ENCODE measurements at regions not wholly inside any gene's neighbourhood (a gene's known extent, or its start where the extent isn't known, plus 50 kb on each side); places are given as distances from the start of the nearest gene placed in this dataset.
"Not testable (repeated sequence)": the region's sequence is repeated elsewhere in the genome, so short reads cannot be mapped to it uniquely, and the experiment has no call there.

GRCh38 chr7:145797507-145797906, 319.1 kb upstream of the CNTNAP2 start:
- FAIRE-seq (no peak), DNase-seq (no peak)
- no peak overlapping the region for H3K4me3 ChIP-seq (ENCODE audit: low read depth in 1 of 3, low read length in 3 of 3)
- H3K36me3 ChIP-seq (ENCODE audit: control insufficient read depth in 3 of 3, insufficient read depth in 2 of 3, low read depth in 1 of 3, low read length in 3 of 3): no peaks in the 10 kb centered on the region
- H3K27ac ChIP-seq (ENCODE audit: low read depth in 1 of 3, low read length in 2 of 3): no peak overlapping the region
- WGBS, 3 donors: 47 to 62% (median 56%) methylated on average over 2 of the region's 2 CpGs
- no peaks in the 10 kb centered on the region for H3K4me1 ChIP-seq (ENCODE audit: control insufficient read depth in 3 of 3, insufficient read depth in 2 of 3, low read depth in 1 of 3, low read length in 2 of 3)
- H3K9me3 ChIP-seq (ENCODE audit: control insufficient read depth in 2 of 2, insufficient read depth in 1 of 2, low read depth in 1 of 2, low read length in 1 of 2): no peaks in the 10 kb centered on the region
- no peaks in the 10 kb centered on the region for H3K27me3 ChIP-seq (ENCODE audit: control insufficient read depth in 3 of 3, insufficient read depth in 3 of 3, low read length in 3 of 3)

DNA sequence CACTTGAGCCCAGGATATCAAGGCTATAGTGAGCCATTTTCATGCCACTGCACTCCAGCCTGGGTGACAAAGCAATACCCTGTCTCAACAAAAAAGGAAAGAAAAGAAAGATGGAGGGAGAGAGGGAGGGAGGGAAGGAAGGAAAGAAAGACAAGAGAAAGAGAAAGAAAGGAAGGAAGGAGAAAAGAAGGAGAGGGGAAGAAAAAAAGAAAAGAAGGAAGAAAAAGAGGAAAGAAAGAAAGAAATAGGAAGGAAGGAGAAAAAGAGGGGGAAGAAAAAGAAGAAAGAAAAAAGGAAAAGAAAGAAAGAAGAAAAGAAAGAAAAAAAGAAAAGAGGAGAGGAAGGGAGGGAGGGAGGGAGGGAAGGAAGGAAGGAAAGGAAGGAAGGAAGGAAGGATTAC, 321.5 kb upstream of the CNTNAP2 start:
- Histone ChIP-seq H3K4me3 (ENCODE audit: low read depth in 1 of 3, low read length in 3 of 3) (no peak overlapping the region), H3K4me1 (ENCODE audit: control insufficient read depth in 3 of 3, insufficient read depth in 2 of 3, low read depth in 1 of 3, low read length in 2 of 3) (no peaks in the 10 kb centered on the region), H3K27me3 (ENCODE audit: control insufficient read depth in 3 of 3, insufficient read depth in 3 of 3, low read length in 3 of 3) (no peaks in the 10 kb centered on the region), H3K36me3 (ENCODE audit: control insufficient read depth in 3 of 3, insufficient read depth in 2 of 3, low read depth in 1 of 3, low read length in 3 of 3) (no peaks in the 10 kb centered on the region), H3K9me3 (ENCODE audit: control insufficient read depth in 2 of 2, insufficient read depth in 1 of 2, low read depth in 1 of 2, low read length in 1 of 2) (peaks cover 0 to 6% of the 10 kb centered on the region in 2 donors), H3K27ac (ENCODE audit: low read depth in 1 of 3, low read length in 2 of 3) (no peak overlapping the region)
- DNase-seq: no peak
- no peak for FAIRE-seq

DNA sequence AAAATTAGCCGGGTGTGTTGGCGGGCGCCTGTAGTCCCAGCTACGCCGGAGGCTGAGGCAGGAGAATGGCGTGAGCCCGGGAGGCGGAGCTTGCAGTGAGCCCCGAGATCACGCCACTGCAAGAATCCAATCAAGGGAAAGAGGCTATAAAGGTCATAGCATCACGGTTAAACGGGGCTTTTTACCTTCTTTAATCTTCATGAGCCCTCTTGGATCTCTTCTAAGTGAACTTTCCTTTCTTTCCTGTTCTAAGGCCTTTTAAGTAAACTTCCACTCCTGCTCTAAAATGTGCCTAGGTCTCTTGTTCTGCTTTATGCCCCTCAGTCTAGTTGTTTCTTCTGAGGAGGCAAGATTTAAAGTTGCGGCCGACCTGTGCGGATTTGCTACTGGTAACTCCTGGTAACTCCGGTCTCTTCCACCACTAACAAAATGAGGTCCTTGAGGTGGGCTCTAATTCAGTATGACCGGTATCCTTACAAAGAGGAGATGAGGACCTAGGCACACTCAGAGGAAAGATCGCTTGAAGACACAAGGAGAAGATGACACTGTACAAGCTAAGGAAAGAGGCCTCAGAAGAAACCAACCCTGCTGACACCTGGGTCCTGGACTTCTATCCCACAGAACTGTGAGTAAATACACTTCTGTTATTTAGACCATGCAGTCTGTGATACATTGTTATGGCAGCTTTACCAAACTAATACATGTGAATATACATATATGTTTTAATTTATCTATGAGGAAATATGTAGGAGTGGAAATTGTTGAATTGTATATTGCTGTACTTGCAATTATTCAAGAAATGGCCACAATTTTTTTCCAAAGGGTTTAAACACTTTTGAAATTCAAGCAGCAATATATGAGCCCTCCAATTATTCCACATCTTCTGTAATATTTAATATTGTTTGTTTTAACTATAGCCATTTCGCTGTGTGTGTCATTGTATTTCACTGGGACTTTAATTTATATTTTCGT, 331.5 kb upstream of the CNTNAP2 start:
- peaks cover 0 to 4% of the 10 kb centered on the region in 2 donors for H3K9me3 ChIP-seq (ENCODE audit: control insufficient read depth in 2 of 2, insufficient read depth in 1 of 2, low read depth in 1 of 2, low read length in 1 of 2)
- H3K4me1 ChIP-seq (ENCODE audit: control insufficient read depth in 3 of 3, insufficient read depth in 2 of 3, low read depth in 1 of 3, low read length in 2 of 3): no peaks in the 10 kb centered on the region
- DNase-seq: no peak
- no peak overlapping the region for H3K27ac ChIP-seq (ENCODE audit: low read depth in 1 of 3, low read length in 2 of 3)
- no peaks in the 10 kb centered on the region for H3K27me3 ChIP-seq (ENCODE audit: control insufficient read depth in 3 of 3, insufficient read depth in 3 of 3, low read length in 3 of 3)
- H3K36me3 ChIP-seq (ENCODE audit: control insufficient read depth in 3 of 3, insufficient read depth in 2 of 3, low read depth in 1 of 3, low read length in 3 of 3): no peaks in the 10 kb centered on the region
- 90 to 92% (median 92%) methylated on average over 20 of the region's 20 CpGs for WGBS, 3 donors
- FAIRE-seq: no peak
- H3K4me3 ChIP-seq (ENCODE audit: low read depth in 1 of 3, low read length in 3 of 3): no peak overlapping the region

- not testable (repeated sequence) for H3K4me3 ChIP-seq (ENCODE audit: low read depth in 1 of 3, low read length in 3 of 3); DNase-seq; H3K36me3 ChIP-seq (ENCODE audit: control insufficient read depth in 3 of 3, insufficient read depth in 2 of 3, low read depth in 1 of 3, low read length in 3 of 3); H3K9me3 ChIP-seq (ENCODE audit: control insufficient read depth in 2 of 2, insufficient read depth in 1 of 2, low read depth in 1 of 2, low read length in 1 of 2); H3K27me3 ChIP-seq (ENCODE audit: control insufficient read depth in 3 of 3, insufficient read depth in 3 of 3, low read length in 3 of 3); H3K4me1 ChIP-seq (ENCODE audit: control insufficient read depth in 3 of 3, insufficient read depth in 2 of 3, low read depth in 1 of 3, low read length in 2 of 3); H3K27ac ChIP-seq (ENCODE audit: low read depth in 1 of 3, low read length in 2 of 3)
- 50 to 71% (median 53%) methylated on average over 2 of the region's 2 CpGs for WGBS, 3 donors
- FAIRE-seq: peak; percentile 36
Measured at GRCh38 chr7:145781388-145781787, 335.2 kb upstream of the CNTNAP2 start.

DNA sequence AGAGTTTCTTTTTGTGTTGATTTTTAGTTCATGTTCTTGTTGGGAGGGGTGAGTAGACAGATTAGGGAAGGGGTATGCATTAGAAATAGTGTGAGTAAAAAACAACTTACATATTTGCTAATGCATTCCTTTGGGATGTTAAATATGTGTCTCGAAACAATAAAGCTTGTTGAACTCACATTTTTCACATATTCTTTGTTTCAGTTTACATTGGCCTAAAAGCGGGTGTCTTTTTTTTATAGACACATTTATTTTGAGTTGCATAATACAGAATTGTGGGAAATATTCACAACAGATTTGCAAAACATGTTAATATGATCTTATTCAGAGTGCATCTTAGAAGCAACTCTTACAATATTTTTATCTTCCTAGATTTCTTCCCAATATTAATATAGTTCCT, 337.5 kb upstream of the CNTNAP2 start:
- DNase-seq: no peak
- Histone ChIP-seq H3K4me1 (ENCODE audit: control insufficient read depth in 3 of 3, insufficient read depth in 2 of 3, low read depth in 1 of 3, low read length in 2 of 3) (no peaks in the 10 kb centered on the region), H3K27ac (ENCODE audit: low read depth in 1 of 3, low read length in 2 of 3) (no peak overlapping the region), H3K27me3 (ENCODE audit: control insufficient read depth in 3 of 3, insufficient read depth in 3 of 3, low read length in 3 of 3) (no peaks in the 10 kb centered on the region), H3K36me3 (ENCODE audit: control insufficient read depth in 3 of 3, insufficient read depth in 2 of 3, low read depth in 1 of 3, low read length in 3 of 3) (no peaks in the 10 kb centered on the region), H3K4me3 (ENCODE audit: low read depth in 1 of 3, low read length in 3 of 3) (no peak overlapping the region), H3K9me3 (ENCODE audit: control insufficient read depth in 2 of 2, insufficient read depth in 1 of 2, low read depth in 1 of 2, low read length in 1 of 2) (peaks cover 0 to under 1% of the 10 kb centered on the region in 2 donors)
- FAIRE-seq: no peak
- 62 to 73% (median 65%) methylated on average over 2 of the region's 2 CpGs for WGBS, 3 donors

DNA sequence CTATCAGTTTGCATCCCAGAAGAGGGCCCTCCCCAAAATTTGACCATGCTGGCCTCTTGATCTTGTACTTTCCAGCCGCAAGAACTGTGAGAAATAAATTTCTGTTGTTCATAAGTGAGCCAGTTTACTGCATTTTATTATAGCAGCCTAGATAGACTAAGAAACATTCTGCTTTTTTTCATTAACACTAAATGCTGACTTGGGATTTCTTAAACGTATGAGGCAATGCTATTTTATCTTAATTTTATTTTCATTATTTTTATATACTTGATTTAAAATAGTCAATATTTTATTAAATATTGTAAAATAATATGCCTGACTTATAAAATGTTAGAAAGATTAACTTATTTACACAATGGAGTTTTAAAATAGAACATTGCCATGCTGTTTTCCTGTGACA, 341.8 kb upstream of the CNTNAP2 start:
- Histone ChIP-seq H3K36me3 (ENCODE audit: control insufficient read depth in 3 of 3, insufficient read depth in 2 of 3, low read depth in 1 of 3, low read length in 3 of 3) (no peaks in the 10 kb centered on the region), H3K27me3 (ENCODE audit: control insufficient read depth in 3 of 3, insufficient read depth in 3 of 3, low read length in 3 of 3) (no peaks in the 10 kb centered on the region), H3K9me3 (ENCODE audit: control insufficient read depth in 2 of 2, insufficient read depth in 1 of 2, low read depth in 1 of 2, low read length in 1 of 2) (no peaks in the 10 kb centered on the region), H3K4me3 (ENCODE audit: low read depth in 1 of 3, low read length in 3 of 3) (no peak overlapping the region), H3K4me1 (ENCODE audit: control insufficient read depth in 3 of 3, insufficient read depth in 2 of 3, low read depth in 1 of 3, low read length in 2 of 3) (no peaks in the 10 kb centered on the region), H3K27ac (ENCODE audit: low read depth in 1 of 3, low read length in 2 of 3) (no peak overlapping the region)
- WGBS, 3 donors: 72 to 81% (median 76%) methylated on average over 2 of the region's 2 CpGs
- FAIRE-seq (no peak), DNase-seq (no peak)

DNA sequence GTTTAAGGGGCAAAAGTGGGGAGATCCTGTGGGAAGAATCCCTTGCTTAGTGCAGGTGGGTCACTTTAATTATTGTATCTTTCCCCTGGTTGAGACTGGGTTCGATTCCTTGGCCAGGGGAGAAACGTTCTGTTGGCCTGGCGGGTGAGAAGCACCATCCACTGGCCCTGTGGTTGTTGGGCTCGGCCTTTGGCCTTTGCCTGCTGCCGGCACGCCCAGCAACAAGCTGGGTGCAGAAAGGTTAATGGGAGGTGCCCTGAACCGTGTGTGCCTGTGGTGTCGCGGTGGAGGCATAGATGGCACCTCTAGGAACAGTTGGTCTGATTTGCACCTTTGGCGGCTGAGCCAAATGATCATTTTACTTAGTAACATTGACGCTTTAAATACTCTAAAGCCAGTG, 363.6 kb upstream of the CNTNAP2 start:
- WGBS, 3 donors: 82 to 91% (median 87%) methylated on average over 11 of the region's 11 CpGs
- no peak for FAIRE-seq

GRCh38 chr7:145737617-145738016, 379.0 kb upstream of the CNTNAP2 start:
- H3K27ac ChIP-seq (ENCODE audit: low read depth in 1 of 3, low read length in 2 of 3): no peak overlapping the region
- no peaks in the 10 kb centered on the region for H3K4me1 ChIP-seq (ENCODE audit: control insufficient read depth in 3 of 3, insufficient read depth in 2 of 3, low read depth in 1 of 3, low read length in 2 of 3)
- H3K9me3 ChIP-seq (ENCODE audit: control insufficient read depth in 2 of 2, insufficient read depth in 1 of 2, low read depth in 1 of 2, low read length in 1 of 2): no peaks in the 10 kb centered on the region
- DNase-seq (no peak), FAIRE-seq (no peak)
- H3K4me3 ChIP-seq (ENCODE audit: low read depth in 1 of 3, low read length in 3 of 3): no peak overlapping the region
- WGBS, 3 donors: 64 to 80% (median 65%) methylated on average over 2 of the region's 2 CpGs
- no peaks in the 10 kb centered on the region for H3K27me3 ChIP-seq (ENCODE audit: control insufficient read depth in 3 of 3, insufficient read depth in 3 of 3, low read length in 3 of 3)
- no peaks in the 10 kb centered on the region for H3K36me3 ChIP-seq (ENCODE audit: control insufficient read depth in 3 of 3, insufficient read depth in 2 of 3, low read depth in 1 of 3, low read length in 3 of 3)

More for the DNA sequence above, 363.6 kb upstream of the CNTNAP2 start:
- no peak overlapping the region for H3K4me3 ChIP-seq (ENCODE audit: low read depth in 1 of 3, low read length in 3 of 3)
- H3K9me3 ChIP-seq (ENCODE audit: control insufficient read depth in 2 of 2, insufficient read depth in 1 of 2, low read depth in 1 of 2, low read length in 1 of 2): peaks cover 3 to 26% of the 10 kb centered on the region in 2 donors
- H3K4me1 ChIP-seq (ENCODE audit: control insufficient read depth in 3 of 3, insufficient read depth in 2 of 3, low read depth in 1 of 3, low read length in 2 of 3): no peaks in the 10 kb centered on the region
- no peak for DNase-seq
- no peak overlapping the region for H3K27ac ChIP-seq (ENCODE audit: low read depth in 1 of 3, low read length in 2 of 3)
- no peaks in the 10 kb centered on the region for H3K27me3 ChIP-seq (ENCODE audit: control insufficient read depth in 3 of 3, insufficient read depth in 3 of 3, low read length in 3 of 3)
- H3K36me3 ChIP-seq (ENCODE audit: control insufficient read depth in 3 of 3, insufficient read depth in 2 of 3, low read depth in 1 of 3, low read length in 3 of 3): no peaks in the 10 kb centered on the region

DNA sequence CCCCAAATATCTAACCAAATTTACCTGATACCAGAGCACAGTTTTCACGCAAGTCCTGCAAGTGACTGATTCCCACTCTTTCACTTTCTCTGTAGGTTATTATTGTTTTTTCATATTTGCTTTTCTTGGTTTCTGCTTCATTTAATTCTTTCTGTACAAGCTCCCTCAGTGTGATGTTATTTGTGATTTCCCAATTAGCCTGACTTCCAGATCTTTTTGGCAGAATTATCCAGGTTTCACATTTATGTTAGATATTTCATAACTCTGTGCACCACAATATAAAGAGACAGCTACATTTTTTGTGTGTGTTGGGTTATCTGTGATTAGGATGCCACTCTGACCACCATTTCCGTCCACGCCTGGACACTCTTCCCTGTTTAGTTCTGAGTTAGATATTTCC, 381.5 kb upstream of the CNTNAP2 start:
- H3K4me1 ChIP-seq (ENCODE audit: control insufficient read depth in 3 of 3, insufficient read depth in 2 of 3, low read depth in 1 of 3, low read length in 2 of 3): no peaks in the 10 kb centered on the region

More for the DNA sequence above, 381.5 kb upstream of the CNTNAP2 start:
- FAIRE-seq: no peak
- no peaks in the 10 kb centered on the region for H3K36me3 ChIP-seq (ENCODE audit: control insufficient read depth in 3 of 3, insufficient read depth in 2 of 3, low read depth in 1 of 3, low read length in 3 of 3)
- no peak overlapping the region for H3K27ac ChIP-seq (ENCODE audit: low read depth in 1 of 3, low read length in 2 of 3)
- no peaks in the 10 kb centered on the region for H3K27me3 ChIP-seq (ENCODE audit: control insufficient read depth in 3 of 3, insufficient read depth in 3 of 3, low read length in 3 of 3)
- no peaks in the 10 kb centered on the region for H3K9me3 ChIP-seq (ENCODE audit: control insufficient read depth in 2 of 2, insufficient read depth in 1 of 2, low read depth in 1 of 2, low read length in 1 of 2)
- 83 to 95% (median 86%) methylated on average over 3 of the region's 3 CpGs for WGBS, 3 donors
- no peak overlapping the region for H3K4me3 ChIP-seq (ENCODE audit: low read depth in 1 of 3, low read length in 3 of 3)
- no peak for DNase-seq

All from small intestine (tissue), 7 donors.